ENCODE measurements at regions not wholly inside any gene's neighbourhood (a gene's known extent, or its start where the extent isn't known, plus 50 kb on each side); places are given as distances from the start of the nearest gene placed in this dataset.

- no peaks in the 10 kb centered on the region for H3K9me3 ChIP-seq (ENCODE audit: control insufficient read depth, low read depth, low read length)
- FAIRE-seq (no peak), DNase-seq (ENCODE audit: low read depth, low spot score) (no peak)
- H3K4me3 ChIP-seq (ENCODE audit: control insufficient read depth in 2 of 3, extremely low read depth in 1 of 3, insufficient read depth in 2 of 3, low read depth in 1 of 3, low read length in 3 of 3) = no peak overlapping the region
- H3K27ac ChIP-seq (ENCODE audit: control insufficient read depth, insufficient read depth, low read length) = no peak overlapping the region
- dilution Hi-C loops (cut with MboI; ENCODE audit: extremely low pct_ligation_motif_present, low sequenced_read_pairs) = no loop called here
- no peak overlapping the region for H2AFZ ChIP-seq (ENCODE audit: control insufficient read depth, low read length)
- H3K36me3 ChIP-seq (ENCODE audit: control insufficient read depth in 2 of 2, extremely low read depth in 1 of 2, insufficient read depth in 2 of 2, low read length in 2 of 2) = no peaks in the 10 kb centered on the region
- no peaks in the 10 kb centered on the region for H3K9me1 ChIP-seq (ENCODE audit: control insufficient read depth, extremely low read depth, insufficient read depth, low read length)
- H4K20me1 ChIP-seq (ENCODE audit: control insufficient read depth, extremely low read depth, insufficient read depth, low read length) = no peaks in the 10 kb centered on the region
- no peak overlapping the region for H3K4me2 ChIP-seq (ENCODE audit: control insufficient read depth, extremely low read depth, insufficient read depth, low read depth, low read length)
- no peaks in the 10 kb centered on the region for H3K27me3 ChIP-seq (ENCODE audit: control insufficient read depth, extremely low read depth, insufficient read depth, low read length)
- no peaks in the 10 kb centered on the region for H3K4me1 ChIP-seq (ENCODE audit: control insufficient read depth, extremely low read depth, insufficient read depth, low read length)
- no peaks in the 10 kb centered on the region for H3K79me2 ChIP-seq (ENCODE audit: control insufficient read depth, insufficient read depth, low read length)
- H3K9ac ChIP-seq (ENCODE audit: control insufficient read depth, extremely low read depth, insufficient read depth, low read length) = no peak overlapping the region
- TF ChIP-seq EZH2 (IDR thresholded peaks at IDR 0.05; ENCODE audit: low read length) (no peak), CTCF (optimal IDR thresholded peaks at IDR 0.05 in 1 of 3, IDR thresholded peaks at IDR 0.05 in 1 of 3, conservative IDR thresholded peaks at IDR 0.05 in 1 of 3; ENCODE audit: extremely low read depth in 1 of 3, insufficient read depth in 2 of 3, low read length in 3 of 3) (no peak)
Measured at GRCh38 chr6:120682145-120682544, 652.1 kb downstream of the TBC1D32 start.

- Histone ChIP-seq H3K9me1 (ENCODE audit: control insufficient read depth, extremely low read depth, insufficient read depth, low read length) (no peaks in the 10 kb centered on the region), H3K27me3 (ENCODE audit: control insufficient read depth, extremely low read depth, insufficient read depth, low read length) (no peaks in the 10 kb centered on the region), H3K4me1 (ENCODE audit: control insufficient read depth, extremely low read depth, insufficient read depth, low read length) (no peaks in the 10 kb centered on the region), H3K27ac (ENCODE audit: control insufficient read depth, insufficient read depth, low read length) (no peak overlapping the region), H3K4me2 (ENCODE audit: control insufficient read depth, extremely low read depth, insufficient read depth, low read depth, low read length) (no peak overlapping the region), H3K79me2 (ENCODE audit: control insufficient read depth, insufficient read depth, low read length) (no peaks in the 10 kb centered on the region), H4K20me1 (ENCODE audit: control insufficient read depth, extremely low read depth, insufficient read depth, low read length) (no peaks in the 10 kb centered on the region), H3K4me3 (ENCODE audit: control insufficient read depth in 2 of 3, extremely low read depth in 1 of 3, insufficient read depth in 2 of 3, low read depth in 1 of 3, low read length in 3 of 3) (no peak overlapping the region), H3K9ac (ENCODE audit: control insufficient read depth, extremely low read depth, insufficient read depth, low read length) (no peak overlapping the region), H3K9me3 (ENCODE audit: control insufficient read depth, low read depth, low read length) (no peaks in the 10 kb centered on the region), H2AFZ (ENCODE audit: control insufficient read depth, low read length) (no peak overlapping the region), H3K36me3 (ENCODE audit: control insufficient read depth in 2 of 2, extremely low read depth in 1 of 2, insufficient read depth in 2 of 2, low read length in 2 of 2) (no peaks in the 10 kb centered on the region)
- dilution Hi-C loops (cut with MboI; ENCODE audit: extremely low pct_ligation_motif_present, low sequenced_read_pairs) = no loop called here
- DNase-seq (ENCODE audit: low read depth, low spot score) (no peak), FAIRE-seq (no peak)
- TF ChIP-seq CTCF (optimal IDR thresholded peaks at IDR 0.05 in 1 of 3, IDR thresholded peaks at IDR 0.05 in 1 of 3, conservative IDR thresholded peaks at IDR 0.05 in 1 of 3; ENCODE audit: extremely low read depth in 1 of 3, insufficient read depth in 2 of 3, low read length in 3 of 3) = no peak
- TF ChIP-seq EZH2 (IDR thresholded peaks at IDR 0.05; ENCODE audit: low read length) = no peak
Measured at GRCh38 chr6:120681204-120681603, 653.1 kb downstream of the TBC1D32 start.

Data from keratinocyte (primary cell).